NCI-H2081 (cell line): ENCODE measurements at regions not wholly inside any gene's neighbourhood (a gene's known extent, or its start where the extent isn't known, plus 50 kb on each side); places are given as distances from the start of the nearest gene placed in this dataset.

ENCODE experiments used
- DNase-seq, 2 experiments: peaks; one replicate each; lab custom pipeline; 2025; lab: John Stamatoyannopoulos, UW

DNA sequence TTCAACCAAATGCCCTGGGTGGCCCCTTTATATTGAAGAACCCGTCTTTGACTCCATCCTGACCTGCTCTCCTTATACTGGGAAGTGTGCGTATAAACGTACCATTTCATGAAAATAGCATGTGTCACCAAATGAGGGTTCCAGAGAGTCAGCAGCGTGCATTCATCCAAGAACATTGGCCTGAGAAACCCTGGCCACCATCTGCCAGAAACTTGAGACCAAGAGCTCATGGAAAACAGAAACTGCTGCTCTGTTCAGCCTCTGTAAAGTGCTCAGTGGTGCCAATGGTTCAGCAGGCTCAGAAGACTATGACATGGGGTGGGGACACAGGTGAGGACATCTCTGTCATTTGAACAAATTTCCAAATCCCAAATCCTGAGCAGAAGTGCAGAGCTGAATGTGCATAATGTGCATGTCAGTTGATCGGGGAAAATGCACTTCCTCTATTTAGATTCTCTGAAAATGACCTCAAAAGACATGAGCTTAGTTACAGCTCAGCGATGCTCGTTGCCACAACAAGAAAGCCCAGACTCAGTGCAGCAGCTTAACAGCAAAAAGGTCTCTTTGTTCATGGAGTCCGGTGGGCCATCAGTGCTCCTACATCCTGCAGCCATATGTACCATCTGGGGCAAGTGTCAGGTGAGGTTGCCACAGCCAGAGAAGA lies 176.1 kb downstream of the ATPSCKMT start:
- DNase-seq = no peak

DNA sequence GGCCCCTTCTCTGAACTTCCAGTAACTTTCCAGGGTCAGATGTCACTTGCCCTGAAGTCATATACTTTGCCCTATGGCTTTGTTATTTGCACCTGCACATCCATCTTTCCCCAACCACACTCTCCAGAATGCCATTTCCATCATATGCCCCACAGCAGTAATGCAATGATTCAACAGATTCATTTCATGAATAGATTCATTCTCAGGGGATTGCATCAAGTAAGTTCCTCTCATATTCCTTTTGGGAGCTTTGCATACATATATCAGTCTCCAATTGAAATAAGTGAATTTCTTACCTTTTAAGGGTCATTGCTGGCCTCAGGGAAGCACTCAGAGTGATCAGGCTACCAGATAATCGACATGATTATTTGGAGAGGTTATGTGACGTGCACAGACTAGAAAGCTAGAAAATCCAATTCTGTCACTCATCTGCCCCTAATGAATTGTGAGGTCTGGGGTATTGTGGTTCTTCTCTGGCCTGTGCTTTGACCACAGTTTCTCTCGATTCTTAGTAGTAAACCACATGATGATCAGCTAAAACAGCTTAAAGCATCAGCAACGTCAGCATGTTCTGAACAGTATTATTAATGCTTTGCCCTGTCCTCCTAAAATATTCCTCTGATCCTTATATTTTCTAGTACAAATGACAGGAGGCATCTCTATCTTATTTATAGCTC lies 179.9 kb downstream of the ATPSCKMT start:
- no peak for DNase-seq

- DNase-seq = no peak
Observed at GRCh38 chr5:10065428-10066000, 184.2 kb downstream of the ATPSCKMT start.

DNA sequence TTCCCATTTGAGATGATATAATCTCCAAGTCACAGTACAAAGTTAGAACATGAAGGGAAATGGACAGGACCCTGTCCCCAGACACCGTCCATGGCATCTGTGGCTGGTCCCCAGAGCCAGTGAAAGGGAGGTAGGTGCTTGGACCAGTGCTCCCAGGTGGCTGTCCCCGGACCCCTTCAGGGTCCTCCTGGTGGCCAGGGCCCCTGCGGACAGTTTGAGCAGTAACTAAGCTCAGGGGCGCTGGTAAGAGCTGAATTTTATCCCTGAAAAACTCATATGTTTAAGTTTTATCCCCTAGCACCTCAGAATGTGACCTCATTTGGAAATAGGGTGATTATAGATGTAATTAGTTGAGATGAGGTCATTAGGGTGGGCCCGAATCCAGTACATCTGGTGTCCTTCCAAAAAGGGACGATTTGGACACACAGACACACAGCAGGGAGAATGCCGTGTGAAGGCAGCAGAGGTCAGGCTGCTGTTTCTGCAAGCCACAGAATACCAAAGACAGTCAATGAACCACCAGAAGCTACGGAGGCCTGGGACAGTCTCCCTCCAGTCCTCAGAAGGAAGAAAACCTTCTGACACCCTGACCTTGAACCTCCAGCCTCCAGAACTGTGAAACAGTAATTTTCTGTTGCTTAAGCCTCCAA lies 185.0 kb downstream of the ATPSCKMT start:
- DNase-seq = no peak

- DNase-seq = no peak
Observed at GRCh38 chr5:10063997-10064396, 185.7 kb downstream of the ATPSCKMT start.

DNA sequence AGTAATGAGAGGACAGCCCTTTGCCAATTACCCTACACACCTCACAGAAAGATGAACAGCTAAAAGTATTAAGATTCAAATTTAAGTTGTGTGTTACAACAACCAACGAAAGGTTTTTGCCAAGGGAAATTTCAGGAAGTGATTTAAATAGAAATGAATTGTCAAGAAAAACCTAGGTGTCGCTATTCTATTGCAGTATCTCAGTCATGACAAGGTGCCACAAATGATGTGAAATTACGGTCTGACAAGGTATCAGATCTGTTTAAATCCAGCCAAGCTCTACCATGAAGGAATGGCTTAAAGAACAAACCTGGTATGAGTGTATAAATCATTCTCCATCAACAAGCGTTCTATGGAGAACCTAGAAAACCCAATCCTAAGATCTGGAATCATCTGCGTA lies 189.7 kb downstream of the ATPSCKMT start:
- no peak for DNase-seq

GRCh38 chr5:10059556-10059955 lies 190.1 kb downstream of the ATPSCKMT start:
- DNase-seq = no peak

GRCh38 chr5:10057356-10057755 lies 192.3 kb downstream of the ATPSCKMT start:
- DNase-seq = no peak

GRCh38 chr5:10056228-10056760 lies 193.4 kb downstream of the ATPSCKMT start:
- DNase-seq = no peak

DNA sequence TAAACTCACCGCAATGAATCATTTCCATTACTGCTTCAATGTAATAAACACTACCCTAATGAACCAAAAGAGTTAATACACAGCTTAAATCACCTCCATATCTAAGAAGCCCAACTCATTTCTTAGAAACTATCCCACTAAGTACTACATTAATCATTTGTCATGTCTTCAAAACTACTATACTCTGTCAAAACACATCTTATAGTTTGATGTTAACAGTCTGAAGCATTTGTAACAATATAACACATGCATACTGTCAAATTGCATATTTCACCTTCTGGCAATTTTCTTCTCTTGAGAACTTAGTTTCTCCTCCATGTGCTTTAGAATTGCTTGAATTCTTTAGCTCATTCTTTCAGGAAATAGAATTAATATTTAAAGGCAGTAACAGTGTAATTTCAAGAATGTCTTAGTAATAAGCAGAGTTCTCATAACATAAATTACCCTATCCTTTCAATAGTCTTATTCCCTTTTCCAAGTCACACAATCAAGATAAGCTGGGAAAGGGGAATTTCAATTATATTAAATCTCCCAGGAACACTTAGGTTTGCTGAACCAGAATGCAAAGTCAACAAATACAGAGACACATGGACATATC lies 199.7 kb downstream of the ATPSCKMT start:
- no peak for DNase-seq

- DNase-seq = no peak
Observed at GRCh38 chr5:10046676-10047075, 203.0 kb downstream of the ATPSCKMT start.

DNA sequence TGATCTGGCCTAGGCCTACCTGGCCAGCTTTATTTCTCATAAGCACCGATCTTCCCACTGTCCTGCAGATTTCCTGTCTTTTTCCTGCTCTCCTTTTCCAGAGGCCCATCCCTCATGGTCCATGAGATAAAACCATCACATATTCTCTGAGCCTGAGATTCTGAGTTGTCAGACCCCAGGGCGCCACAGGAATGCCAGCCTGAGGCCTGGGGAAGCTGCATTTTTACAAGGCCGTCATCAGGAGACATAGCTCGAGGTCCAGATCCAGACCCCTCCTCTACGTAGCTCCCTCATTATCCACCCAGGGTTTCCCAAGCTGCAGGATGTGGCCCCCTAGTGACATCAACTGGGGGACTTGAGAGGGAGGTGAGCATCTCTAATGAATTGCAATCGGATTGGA lies 204.3 kb downstream of the ATPSCKMT start:
- DNase-seq = no peak

- DNase-seq = no peak
Observed at GRCh38 chr5:10036136-10036815, 213.4 kb downstream of the ATPSCKMT start.

GRCh38 chr5:10034001-10034400 lies 215.7 kb downstream of the ATPSCKMT start:
- DNase-seq = peak; percentile 33 to 72

DNA sequence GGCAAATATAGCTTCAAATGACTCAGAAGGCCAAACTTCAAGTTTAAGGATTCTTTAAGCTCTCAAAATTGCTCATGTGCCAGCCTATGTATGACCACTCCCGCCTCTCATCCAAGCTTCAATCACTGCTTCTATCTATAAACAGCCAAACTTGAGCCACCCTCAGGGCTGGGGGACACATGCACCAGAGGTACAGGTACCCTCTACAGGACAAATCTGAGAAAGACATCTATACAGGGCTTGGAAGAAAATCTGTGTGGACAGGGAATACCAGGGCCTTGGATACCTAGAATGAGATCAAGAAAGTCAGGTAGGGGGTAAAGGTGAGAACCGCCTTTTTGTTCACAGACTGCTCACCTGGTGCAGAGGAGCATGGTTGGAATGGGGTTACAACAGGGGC lies 217.9 kb downstream of the ATPSCKMT start:
- no peak for DNase-seq

- DNase-seq = peak; percentile 14 to 53
Observed at GRCh38 chr5:10030219-10030831, 219.4 kb downstream of the ATPSCKMT start.

DNA sequence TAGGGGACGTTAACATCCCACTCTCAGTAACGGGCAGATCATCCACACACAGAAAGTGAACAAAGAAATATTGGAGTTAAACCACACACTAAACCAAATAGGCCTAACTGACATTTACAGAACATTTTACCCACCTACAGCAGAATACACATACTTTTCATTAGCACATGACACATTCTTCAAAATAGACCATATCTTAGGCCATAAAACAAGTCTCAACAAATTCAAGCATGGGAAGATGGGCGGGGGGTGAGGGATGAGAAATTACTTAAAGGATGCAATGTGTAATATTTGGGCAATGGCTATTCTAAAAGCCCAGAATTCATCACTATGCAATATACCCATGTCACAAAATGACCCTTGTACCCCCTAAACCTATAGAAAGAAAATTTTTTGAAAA lies 226.2 kb downstream of the ATPSCKMT start:
- DNase-seq = no peak

- no peak for DNase-seq
Observed at GRCh38 chr5:10021248-10021647, 228.4 kb downstream of the ATPSCKMT start.

- DNase-seq = no peak
Observed at GRCh38 chr5:10019236-10019635, 230.5 kb downstream of the ATPSCKMT start.

GRCh38 chr5:10018201-10019069 lies 231.3 kb downstream of the ATPSCKMT start:
- DNase-seq = no peak
